ENCODE measurements at regions not wholly inside any gene's neighbourhood (a gene's known extent, or its start where the extent isn't known, plus 50 kb on each side); places are given as distances from the start of the nearest gene placed in this dataset.

- WGBS (ENCODE audit: missing lambda C conversion rate) = 3% methylated on average over 3 of the region's 3 CpGs
Measured at GRCh38 chr9:12065686-12066085, 627.5 kb upstream of the TYRP1 start.

GRCh38 chr9:12066455-12067035 is 626.6 kb upstream of the TYRP1 start:
- DNase-seq (ENCODE audit: low read depth in 1 of 2, low spot score in 1 of 2) (no peak), FAIRE-seq (no peak), ATAC-seq (no peak)
- 2% methylated on average over 2 of the region's 2 CpGs for WGBS (ENCODE audit: missing lambda C conversion rate)
- Histone ChIP-seq H3K9me3 (0 out of 3 replicates have a peak, but pooled peaks cover 3% of the 10 kb centered on the region), H3K27ac (no peak overlapping the region), H3K4me2 (no peak overlapping the region), H3K4me1 (no peaks in the 10 kb centered on the region), H3K4me3 (no peak overlapping the region)
- POLR2A ChIA-PET = no interaction called here
- CTCF ChIA-PET = no interaction called here
- TF ChIP-seq GATA3 (IDR thresholded peaks at IDR 0.05; ENCODE audit: borderline replicate concordance) (no peak), ATOH8 (CRISPR knock-in tag; IDR thresholded peaks at IDR 0.05; ENCODE audit: low read depth) (no peak), NR3C1 (IDR thresholded peaks at IDR 0.05) (no peak), CBX8 (IDR thresholded peaks at IDR 0.05) (no peak)
- TF ChIP-seq, protein P1, sequence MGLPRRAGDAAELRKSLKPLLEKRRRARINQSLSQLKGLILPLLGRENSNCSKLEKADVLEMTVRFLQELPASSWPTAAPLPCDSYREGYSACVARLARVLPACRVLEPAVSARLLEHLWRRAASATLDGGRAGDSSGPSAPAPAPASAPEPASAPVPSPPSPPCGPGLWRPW (IDR thresholded peaks at IDR 0.05) = no peak

More at GRCh38 chr9:12065686-12066085, 627.5 kb upstream of the TYRP1 start:
- ChIA-PET POLR2A (no interaction called here), CTCF (no interaction called here)
- H3K27ac ChIP-seq = no peak overlapping the region
- no peak overlapping the region for H3K4me2 ChIP-seq
- FAIRE-seq (no peak), ATAC-seq (no peak), DNase-seq (ENCODE audit: low read depth in 1 of 2, low spot score in 1 of 2) (no peak)
- no peak overlapping the region for H3K4me3 ChIP-seq
- H3K4me1 ChIP-seq = no peaks in the 10 kb centered on the region
- H3K9me3 ChIP-seq = 0 out of 3 replicates have a peak, but pooled peaks cover 3% of the 10 kb centered on the region
- no peak for TF ChIP-seq NFE2L2 (conservative IDR thresholded peaks at IDR 0.05; ENCODE audit: low read length)
- no peak for TF ChIP-seq MAX (IDR thresholded peaks at IDR 0.05)
- TF ChIP-seq, protein P2, sequence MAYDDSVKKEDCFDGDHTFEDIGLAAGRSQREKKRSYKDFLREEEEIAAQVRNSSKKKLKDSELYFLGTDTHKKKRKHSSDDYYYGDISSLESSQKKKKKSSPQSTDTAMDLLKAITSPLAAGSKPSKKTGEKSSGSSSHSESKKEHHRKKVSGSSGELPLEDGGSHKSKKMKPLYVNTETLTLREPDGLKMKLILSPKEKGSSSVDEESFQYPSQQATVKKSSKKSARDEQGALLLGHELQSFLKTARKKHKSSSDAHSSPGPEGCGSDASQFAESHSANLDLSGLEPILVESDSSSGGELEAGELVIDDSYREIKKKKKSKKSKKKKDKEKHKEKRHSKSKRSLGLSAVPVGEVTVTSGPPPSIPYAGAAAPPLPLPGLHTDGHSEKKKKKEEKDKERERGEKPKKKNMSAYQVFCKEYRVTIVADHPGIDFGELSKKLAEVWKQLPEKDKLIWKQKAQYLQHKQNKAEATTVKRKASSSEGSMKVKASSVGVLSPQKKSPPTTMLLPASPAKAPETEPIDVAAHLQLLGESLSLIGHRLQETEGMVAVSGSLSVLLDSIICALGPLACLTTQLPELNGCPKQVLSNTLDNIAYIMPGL (CRISPR knock-in tag; IDR thresholded peaks at IDR 0.05; ENCODE audit: borderline replicate concordance) = no peak
- TF ChIP-seq ATOH8 (CRISPR knock-in tag; IDR thresholded peaks at IDR 0.05; ENCODE audit: low read depth) = no peak
- TF ChIP-seq JUN (IDR thresholded peaks at IDR 0.05) = no peak
- TF ChIP-seq ZSCAN20 (CRISPR knock-in tag; IDR thresholded peaks at IDR 0.05) = no peak
- no peak for TF ChIP-seq CBX8 (IDR thresholded peaks at IDR 0.05)
- TF ChIP-seq FOSB (CRISPR knock-in tag; IDR thresholded peaks at IDR 0.05) = no peak
- no peak for TF ChIP-seq BHLHE40 (IDR thresholded peaks at IDR 0.05; ENCODE audit: low read depth, low read length)
- no peak for TF ChIP-seq KDM1A (IDR thresholded peaks at IDR 0.05; ENCODE audit: low read depth)

GRCh38 chr9:12069366-12069765 is 623.8 kb upstream of the TYRP1 start:
- 0 out of 3 replicates have a peak, but pooled peaks cover 3% of the 10 kb centered on the region for H3K9me3 ChIP-seq
- H3K27ac ChIP-seq = no peak overlapping the region
- CTCF ChIA-PET = no interaction called here
- TF ChIP-seq FOXS1 (CRISPR knock-in tag; IDR thresholded peaks at IDR 0.05) (no peak), BHLHE40 (IDR thresholded peaks at IDR 0.05; ENCODE audit: low read depth, low read length) (no peak), HOXB5 (CRISPR knock-in tag; IDR thresholded peaks at IDR 0.05) (no peak), RNF2 (IDR thresholded peaks at IDR 0.05; ENCODE audit: borderline replicate concordance, low read depth) (no peak)
- no peak for FAIRE-seq
- no peak overlapping the region for H3K4me2 ChIP-seq
- DNase-seq (ENCODE audit: low read depth in 1 of 2, low spot score in 1 of 2) = no peak
- POLR2A ChIA-PET = no interaction called here
- 9% methylated on average over 4 of the region's 4 CpGs for WGBS (ENCODE audit: missing lambda C conversion rate)
- H3K4me3 ChIP-seq = no peak overlapping the region
- no peaks in the 10 kb centered on the region for H3K4me1 ChIP-seq
- ATAC-seq = no peak

- Histone ChIP-seq H3K4me1 (no peaks in the 10 kb centered on the region), H3K9me3 (no peaks in the 10 kb centered on the region), H3K27ac (no peak overlapping the region), H3K4me2 (no peak overlapping the region), H3K4me3 (no peak overlapping the region)
- no peak for DNase-seq (ENCODE audit: low read depth in 1 of 2, low spot score in 1 of 2)
- TF ChIP-seq MYC (IDR thresholded peaks at IDR 0.05; ENCODE audit: borderline replicate concordance, low read length) = no peak
- peak; percentile 74 for TF ChIP-seq MAFK (IDR thresholded peaks at IDR 0.05; ENCODE audit: partially characterized antibody)
- ChIA-PET CTCF (no interaction called here), POLR2A (no interaction called here)
- ATAC-seq = no peak
- no peak for FAIRE-seq
Measured at GRCh38 chr9:12085399-12085798, 607.8 kb upstream of the TYRP1 start.

Data from A549 (cell line).